Heart left ventricle (tissue), 13 donors: ENCODE measurements at regions not wholly inside any gene's neighbourhood (a gene's known extent, or its start where the extent isn't known, plus 50 kb on each side); places are given as distances from the start of the nearest gene placed in this dataset.

Experiments used
- CTCF ChIP-seq, 12 donors: fragments of 200-600 bp; sonication (generic) in 4 of 12; IDR thresholded peaks; one replicate each; pipeline versions ENCODE4 v1.5.0 to v1.8.0; 2018 to 2022; ENCODE audit warnings: antibody characterized with exemption in 12 of 12, mild to moderate bottlenecking in 5 of 12
- POLR2A ChIP-seq, 2 donors: fragments of 450-650 bp; IDR thresholded peaks; one replicate each; pipeline ENCODE4 v1.6.1; 2017; ENCODE audit warnings: antibody characterized with exemption in 2 of 2, mild to moderate bottlenecking in 2 of 2, moderate library complexity in 2 of 2
- donor health status: ischemic (EF 13 %, LVEDD 7.1; RV severe dilation, severe dysfunction).
- donor health status: DM: no; HTN: yes; CAD: no.
- donor health status: DM: no; HTN: no; CAD: no.
- donor health status: ischemic (EF 25% LVEDD 6.9; RV normal size, moderate dysfunction).
- donor health status: ischemic (EF 25% LVEDD 5.7; RV mildly dilated, moderate dysfunction).
- donor health status: ischemic (EF 35%, LVEDD 5.7; RV mildly dilated, moderate dysfunction).
- donor health status: nonischemic (EF 11% LVEDD 7.7; RV severe dilation, severe dysfunction).
- donor health status: DM: yes; HTN: yes; CAD: no.
- donor health status: PGD.
- donor health status: ischemic (EF 29% LVEDD 5.4; RV normal size, mild dysfunction).
- donor health status: nonischemic (EF 23%, LVEDD 6.1; RV moderate dilation, normal function).

GRCh38 chr10:84596585-84596984 lies 268.2 kb downstream of the CCSER2 start:
- TF ChIP-seq CTCF (IDR thresholded peaks at IDR 0.05) (no peak), POLR2A (IDR thresholded peaks at IDR 0.05) (no peak)
